ENCODE measurements at regions not wholly inside any gene's neighbourhood (a gene's known extent, or its start where the extent isn't known, plus 50 kb on each side); places are given as distances from the start of the nearest gene placed in this dataset.

GRCh38 chr1:30241681-30242080 is 481.7 kb downstream of the MATN1 start:
- Histone ChIP-seq H3K9ac (ENCODE audit: low read length) (no peak overlapping the region), H4K20me1 (ENCODE audit: insufficient read depth) (no peaks in the 10 kb centered on the region), H3K36me3 (ENCODE audit: control insufficient read depth in 1 of 2, insufficient read depth in 2 of 2, low read length in 2 of 2) (no peaks in the 10 kb centered on the region), H3K27ac (ENCODE audit: low read depth, low read length) (no peak overlapping the region), H2AFZ (ENCODE audit: low read depth, low read length, poor library complexity, severe bottlenecking) (no peak overlapping the region), H3K79me2 (ENCODE audit: insufficient read depth, low read length) (no peaks in the 10 kb centered on the region), H3K4me3 (replicated peaks in 1 of 2; ENCODE audit: low read depth in 1 of 2, low read length in 2 of 2) (no peak overlapping the region), H3K4me2 (ENCODE audit: low read length) (no peak overlapping the region), H3K9me2 (ENCODE audit: insufficient read depth) (no peaks in the 10 kb centered on the region), H3K27me3 (ENCODE audit: insufficient read depth, low read length) (peaks cover 17% of the 10 kb centered on the region), H3K4me1 (ENCODE audit: control insufficient read depth in 1 of 2, insufficient read depth in 2 of 2, low read length in 2 of 2) (no peaks in the 10 kb centered on the region), H3K9me3 (ENCODE audit: control insufficient read depth in 1 of 2, insufficient read depth in 1 of 2, low read depth in 1 of 2, low read length in 2 of 2) (no peaks in the 10 kb centered on the region)
- TF ChIP-seq POLR2A (IDR thresholded peaks at IDR 0.05; ENCODE audit: borderline replicate concordance, extremely low read depth, insufficient read depth, insufficient read length) (no peak), SIN3A (IDR thresholded peaks at IDR 0.05; ENCODE audit: low read depth) (no peak), EGR1 (IDR thresholded peaks at IDR 0.05; ENCODE audit: low read depth) (no peak), POLR2AphosphoS5 (IDR thresholded peaks at IDR 0.05; ENCODE audit: low read depth, low read length) (no peak)
- ATAC-seq (no peak), DNase-seq (ENCODE audit: low read depth, low spot score) (no peak)
- ChIA-PET CTCF (interaction anchor here (0.7 to 1.0 kb wide), 3 partner anchors 9 to 139 kb away, joined by 3 read pairs; no protein-coding TSS in a partner anchor), POLR2A (no interaction called here), RAD21 (ENCODE audit: low non-redundant PET in 1 of 2, low total read pairs in 2 of 2, uncharacterized antibody in 2 of 2, unreplicated experiment in 2 of 2) (no interaction called here)
- no TSS peak for BruUV-seq (replicated peaks)
- intact Hi-C loops (cut with micrococcal nuclease), result no loop called here

DNA sequence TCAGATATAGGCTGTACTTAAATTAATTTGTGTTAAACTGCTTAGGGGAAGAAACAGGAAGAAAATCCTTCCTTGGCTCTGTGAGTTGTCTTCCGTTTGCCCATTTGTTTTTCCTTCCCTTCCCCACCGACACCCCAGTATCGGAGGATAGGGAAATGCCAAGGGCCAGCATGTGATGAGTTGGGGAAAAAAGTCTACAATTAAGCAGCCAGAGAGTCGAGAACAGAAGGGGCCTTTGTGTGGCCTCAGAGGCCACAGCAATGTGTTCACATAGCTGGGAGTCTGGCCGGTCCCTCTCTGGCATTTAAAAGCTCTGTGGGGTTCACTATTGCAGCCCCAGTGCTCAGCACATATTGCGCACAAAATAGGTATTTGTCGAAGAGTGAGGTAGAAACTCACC is 489.3 kb downstream of the MATN1 start:
- no TSS peak for BruUV-seq (replicated peaks)
- Histone ChIP-seq H3K27ac (ENCODE audit: low read depth, low read length) (no peak overlapping the region), H3K9me2 (ENCODE audit: insufficient read depth) (no peaks in the 10 kb centered on the region), H4K20me1 (ENCODE audit: insufficient read depth) (no peaks in the 10 kb centered on the region), H3K4me2 (ENCODE audit: low read length) (no peak overlapping the region), H3K9me3 (ENCODE audit: control insufficient read depth in 1 of 2, insufficient read depth in 1 of 2, low read depth in 1 of 2, low read length in 2 of 2) (no peaks in the 10 kb centered on the region), H2AFZ (ENCODE audit: low read depth, low read length, poor library complexity, severe bottlenecking) (no peak overlapping the region), H3K36me3 (ENCODE audit: control insufficient read depth in 1 of 2, insufficient read depth in 2 of 2, low read length in 2 of 2) (no peaks in the 10 kb centered on the region), H3K27me3 (ENCODE audit: insufficient read depth, low read length) (peaks cover 10% of the 10 kb centered on the region; the same call in 1 of the 2 replicates), H3K79me2 (ENCODE audit: insufficient read depth, low read length) (no peaks in the 10 kb centered on the region), H3K9ac (ENCODE audit: low read length) (no peak overlapping the region), H3K4me3 (replicated peaks in 1 of 2; ENCODE audit: low read depth in 1 of 2, low read length in 2 of 2) (no peak overlapping the region), H3K4me1 (ENCODE audit: control insufficient read depth in 1 of 2, insufficient read depth in 2 of 2, low read length in 2 of 2) (no peaks in the 10 kb centered on the region)
- no peak for ATAC-seq
- ChIA-PET POLR2A (no interaction called here), CTCF (no interaction called here), RAD21 (ENCODE audit: low non-redundant PET in 1 of 2, low total read pairs in 2 of 2, uncharacterized antibody in 2 of 2, unreplicated experiment in 2 of 2) (no interaction called here)
- intact Hi-C loops (cut with micrococcal nuclease), result no loop called here
- no peak for DNase-seq (ENCODE audit: low read depth, low spot score)
- TF ChIP-seq ATF3 (IDR thresholded peaks at IDR 0.05) (no peak), YY1 (IDR thresholded peaks at IDR 0.05; ENCODE audit: extremely low read depth, insufficient replicate concordance, low read depth, low read length) (no peak), FOSL1 (IDR thresholded peaks at IDR 0.05; ENCODE audit: low read depth) (no peak), EZH2 (IDR thresholded peaks at IDR 0.05) (no peak), SP1 (IDR thresholded peaks at IDR 0.05; ENCODE audit: low read depth) (no peak), CBX3 (IDR thresholded peaks at IDR 0.05; ENCODE audit: low read depth) (no peak), CEBPB (IDR thresholded peaks at IDR 0.05; ENCODE audit: low read depth) (no peak), POLR2A (IDR thresholded peaks at IDR 0.05; ENCODE audit: borderline replicate concordance, extremely low read depth, insufficient read depth, insufficient read length) (no peak), POLR2AphosphoS5 (IDR thresholded peaks at IDR 0.05; ENCODE audit: low read depth, low read length) (no peak), RAD21 (IDR thresholded peaks at IDR 0.05; ENCODE audit: low read depth) (no peak), ELF1 (IDR thresholded peaks at IDR 0.05; ENCODE audit: borderline replicate concordance, low read depth) (no peak), SIN3A (IDR thresholded peaks at IDR 0.05; ENCODE audit: low read depth) (no peak), ZBTB33 (IDR thresholded peaks at IDR 0.05; ENCODE audit: extremely low read depth, insufficient replicate concordance, low read length) (no peak), TCF7L2 (IDR thresholded peaks at IDR 0.05; ENCODE audit: borderline replicate concordance, extremely low read depth, insufficient read depth, insufficient read length) (no peak), SRF (IDR thresholded peaks at IDR 0.05; ENCODE audit: low read depth) (no peak), EGR1 (IDR thresholded peaks at IDR 0.05; ENCODE audit: low read depth) (no peak)
- TF ChIP-seq, protein P1, sequence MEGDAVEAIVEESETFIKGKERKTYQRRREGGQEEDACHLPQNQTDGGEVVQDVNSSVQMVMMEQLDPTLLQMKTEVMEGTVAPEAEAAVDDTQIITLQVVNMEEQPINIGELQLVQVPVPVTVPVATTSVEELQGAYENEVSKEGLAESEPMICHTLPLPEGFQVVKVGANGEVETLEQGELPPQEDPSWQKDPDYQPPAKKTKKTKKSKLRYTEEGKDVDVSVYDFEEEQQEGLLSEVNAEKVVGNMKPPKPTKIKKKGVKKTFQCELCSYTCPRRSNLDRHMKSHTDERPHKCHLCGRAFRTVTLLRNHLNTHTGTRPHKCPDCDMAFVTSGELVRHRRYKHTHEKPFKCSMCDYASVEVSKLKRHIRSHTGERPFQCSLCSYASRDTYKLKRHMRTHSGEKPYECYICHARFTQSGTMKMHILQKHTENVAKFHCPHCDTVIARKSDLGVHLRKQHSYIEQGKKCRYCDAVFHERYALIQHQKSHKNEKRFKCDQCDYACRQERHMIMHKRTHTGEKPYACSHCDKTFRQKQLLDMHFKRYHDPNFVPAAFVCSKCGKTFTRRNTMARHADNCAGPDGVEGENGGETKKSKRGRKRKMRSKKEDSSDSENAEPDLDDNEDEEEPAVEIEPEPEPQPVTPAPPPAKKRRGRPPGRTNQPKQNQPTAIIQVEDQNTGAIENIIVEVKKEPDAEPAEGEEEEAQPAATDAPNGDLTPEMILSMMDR (IDR thresholded peaks at IDR 0.05 in 2 of 3, conservative IDR thresholded peaks at IDR 0.05 in 1 of 3; ENCODE audit: borderline replicate concordance in 1 of 3, insufficient read depth in 1 of 3, low read depth in 2 of 3, low read length in 2 of 3), result no peak

All from HCT116 (cell line).